Suprapubic skin (tissue), 4 donors: ENCODE measurements at regions not wholly inside any gene's neighbourhood (a gene's known extent, or its start where the extent isn't known, plus 50 kb on each side); places are given as distances from the start of the nearest gene placed in this dataset.

Experiments used
- CTCF ChIP-seq, 2 donors: fragments of 200-600 bp in 1 of 2; fragments of 450-650 bp in 1 of 2; sonication (generic) in 1 of 2; IDR thresholded peaks; one replicate each; pipeline ENCODE4 v1.5.1; 2016 to 2019; ENCODE audit warnings: antibody characterized with exemption in 2 of 2, mild to moderate bottlenecking in 1 of 2, moderate library complexity in 1 of 2
- EP300 ChIP-seq: sonication (generic); formaldehyde crosslinking; IDR thresholded peaks from one replicate; pipeline ENCODE4 v1.6.1; 2017; ENCODE audit warnings: antibody characterized with exemption
- POLR2A ChIP-seq, 2 donors: fragments of 450-650 bp; IDR thresholded peaks; one replicate each; pipeline ENCODE4 v1.6.1; 2017; ENCODE audit warnings: antibody characterized with exemption in 2 of 2, mild to moderate bottlenecking in 2 of 2, moderate library complexity in 2 of 2
- POLR2AphosphoS5 ChIP-seq, 3 donors: sonication (generic); formaldehyde crosslinking; IDR thresholded peaks; one replicate each; pipeline ENCODE4 v1.6.1; 2017; ENCODE audit warnings: antibody characterized with exemption in 3 of 3

GRCh38 chr1:4105300-4105880 lies 205.3 kb upstream of the C1orf174 start:
- no peak for TF ChIP-seq CTCF (IDR thresholded peaks at IDR 0.05)
- no peak for TF ChIP-seq EP300
- no peak for TF ChIP-seq POLR2A (IDR thresholded peaks at IDR 0.05)
- TF ChIP-seq POLR2AphosphoS5 (IDR thresholded peaks at IDR 0.05) = no peak
